HG03159 (cell line): ENCODE measurements at regions not wholly inside any gene's neighbourhood (a gene's known extent, or its start where the extent isn't known, plus 50 kb on each side); places are given as distances from the start of the nearest gene placed in this dataset.

ENCODE experiments used
- ATAC-seq: cut with Tn5 transposase; IDR thresholded peaks from one replicate; pipeline ENCODE4 v1.9.1; 2021; ENCODE audit warnings: mild to moderate bottlenecking, moderate library complexity; ENCODE audit not compliant: unreplicated experiment

DNA sequence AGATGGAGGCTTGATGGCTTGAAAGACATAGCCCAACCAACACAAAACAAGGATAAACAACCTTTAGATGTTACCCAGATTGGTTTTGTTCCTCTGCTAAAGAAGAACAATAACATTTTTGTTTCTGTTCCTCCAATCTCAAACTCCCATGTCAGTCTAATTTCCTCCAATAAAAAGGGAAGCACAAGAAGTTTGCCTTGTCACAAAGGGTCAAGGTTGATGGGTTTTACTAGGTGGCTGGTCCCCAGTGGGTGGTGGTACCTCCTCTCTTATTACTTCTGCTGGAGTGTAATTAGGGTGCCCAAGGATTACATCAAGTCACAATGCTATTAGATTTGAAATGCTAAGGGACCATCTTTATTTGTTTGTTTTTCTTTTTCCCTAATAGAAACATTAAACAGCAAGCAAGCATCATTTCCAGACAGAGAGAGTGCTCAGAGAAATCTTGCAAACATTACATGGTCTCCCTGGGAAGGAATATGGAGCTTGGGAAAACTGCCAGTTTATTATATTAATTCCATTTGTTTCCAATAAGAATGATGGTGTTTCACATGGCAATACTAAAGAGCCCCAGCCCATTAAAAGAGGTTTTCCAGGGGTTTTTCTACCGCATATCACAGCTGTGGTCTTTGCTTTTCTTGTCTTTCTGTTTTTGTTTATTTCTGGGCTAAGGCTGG lies 78.3 kb upstream of the AOAH start:
- no peak for ATAC-seq

DNA sequence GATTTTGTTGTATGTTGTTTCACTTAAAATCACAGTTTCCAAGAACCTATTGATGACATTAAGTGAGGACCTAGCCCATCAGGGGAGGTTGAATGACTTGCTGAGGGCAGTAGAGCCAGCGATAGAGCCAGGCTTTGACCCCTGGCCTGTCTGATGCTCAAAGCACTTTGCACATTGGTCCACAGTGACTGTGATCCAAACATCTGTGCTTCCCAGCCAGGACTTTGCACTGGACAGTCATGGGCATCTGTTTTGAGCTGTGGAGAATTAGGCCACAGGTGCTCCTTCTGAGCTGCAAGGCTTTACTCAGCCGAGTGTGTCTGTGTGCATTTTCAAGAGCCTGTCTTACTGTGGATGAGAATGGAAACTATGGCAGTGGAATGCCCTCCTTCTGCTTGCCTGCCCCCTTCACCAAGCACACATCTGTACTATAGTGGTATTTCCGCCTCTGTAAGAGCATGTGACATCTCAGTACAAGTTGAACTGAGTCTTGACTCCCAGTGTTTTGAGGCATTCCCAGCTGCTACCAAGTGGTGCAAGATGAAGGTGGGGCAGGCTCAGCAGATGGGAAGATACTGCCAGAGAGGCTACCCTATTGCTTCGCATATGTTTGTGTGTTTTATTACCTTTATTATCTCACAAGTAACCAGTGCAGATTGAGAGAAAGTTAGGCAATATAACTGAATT lies 72.7 kb upstream of the AOAH start:
- no peak for ATAC-seq

DNA sequence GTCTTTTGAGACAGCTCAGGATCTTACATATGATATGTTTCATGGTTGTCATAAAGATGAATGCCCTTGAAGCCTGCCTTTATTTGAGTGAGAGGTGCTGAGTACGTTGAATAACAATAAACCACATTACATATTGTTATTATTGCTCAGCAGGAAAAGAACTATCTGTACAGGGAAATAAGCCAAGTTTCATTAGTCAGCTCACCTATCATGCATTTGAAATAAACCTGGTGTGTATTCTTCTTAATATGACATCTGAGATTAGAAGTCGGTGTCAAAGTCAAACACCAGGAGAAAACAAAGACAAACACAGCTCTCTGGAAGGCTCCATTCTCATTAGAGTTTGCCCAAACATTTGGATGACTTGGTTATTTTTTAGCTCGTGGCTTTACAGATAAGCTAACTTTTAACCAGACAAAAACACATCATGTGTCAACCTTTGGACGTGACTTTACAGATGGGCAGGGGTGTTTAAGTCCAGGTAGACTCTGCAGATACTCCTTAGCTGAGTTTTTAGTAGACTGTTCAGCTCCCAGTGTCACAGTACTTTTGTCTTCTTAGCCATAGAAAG lies 71.2 kb upstream of the AOAH start:
- no peak for ATAC-seq

DNA sequence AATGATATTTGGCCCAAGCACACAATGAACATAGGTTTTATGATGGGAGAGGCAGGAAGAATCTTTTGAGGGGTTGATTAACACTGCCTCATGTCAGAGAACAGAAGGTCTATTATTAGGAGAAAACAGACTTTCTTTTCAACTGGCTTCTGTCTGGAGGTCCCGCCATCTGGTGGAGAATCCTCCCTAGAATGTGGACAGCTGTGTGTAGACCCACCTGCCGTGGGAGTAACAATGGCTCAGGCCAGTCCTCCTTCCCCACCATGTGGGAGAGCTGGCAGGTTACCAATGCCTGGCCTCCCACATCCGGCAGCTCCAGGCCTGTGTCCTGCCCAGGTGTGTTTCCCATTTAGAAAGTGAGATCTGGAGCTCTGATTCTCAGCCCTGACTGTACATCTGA lies 70.4 kb upstream of the AOAH start:
- no peak for ATAC-seq

DNA sequence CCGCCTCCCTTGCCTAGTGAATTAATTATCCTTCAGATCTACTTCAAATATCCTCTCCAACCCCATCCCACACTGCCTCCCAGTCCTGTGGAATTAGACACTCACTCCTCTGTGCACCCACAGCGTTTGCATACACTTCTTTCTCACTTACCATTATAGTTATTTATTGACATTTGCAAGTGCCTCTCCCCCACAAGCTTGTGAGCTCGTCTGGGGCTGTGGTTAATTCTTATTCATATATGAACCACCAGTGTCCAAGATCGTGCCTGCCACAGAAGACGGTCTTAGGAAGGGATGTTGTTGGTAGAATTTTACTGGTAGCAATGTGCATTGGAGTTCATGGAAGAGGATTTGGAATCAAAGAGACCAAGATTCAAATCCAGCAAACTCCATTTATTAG lies 68.1 kb upstream of the AOAH start:
- peak; percentile 47 for ATAC-seq

DNA sequence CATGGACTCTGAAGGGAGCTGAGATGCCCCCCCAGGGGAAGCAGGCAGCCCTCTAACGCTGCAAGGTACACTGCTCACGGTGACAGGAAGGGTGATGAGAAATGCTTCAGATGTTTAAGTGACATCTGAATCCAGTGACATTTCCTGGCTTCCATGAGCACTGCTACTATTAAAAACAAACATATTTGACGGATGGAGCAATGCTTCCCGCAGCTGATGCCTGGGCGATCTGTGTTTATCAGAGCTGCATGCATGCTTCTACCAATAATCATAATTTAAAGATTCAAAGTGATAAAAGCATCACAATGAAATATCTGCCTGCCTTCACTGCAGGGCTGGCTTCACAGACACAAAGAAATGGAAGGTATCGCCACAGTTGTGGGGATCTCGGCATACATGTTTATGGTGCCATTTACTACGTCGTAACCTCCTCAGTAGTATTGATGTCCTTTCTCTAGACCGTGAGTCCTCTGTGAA lies 66.1 kb upstream of the AOAH start:
- no peak for ATAC-seq

DNA sequence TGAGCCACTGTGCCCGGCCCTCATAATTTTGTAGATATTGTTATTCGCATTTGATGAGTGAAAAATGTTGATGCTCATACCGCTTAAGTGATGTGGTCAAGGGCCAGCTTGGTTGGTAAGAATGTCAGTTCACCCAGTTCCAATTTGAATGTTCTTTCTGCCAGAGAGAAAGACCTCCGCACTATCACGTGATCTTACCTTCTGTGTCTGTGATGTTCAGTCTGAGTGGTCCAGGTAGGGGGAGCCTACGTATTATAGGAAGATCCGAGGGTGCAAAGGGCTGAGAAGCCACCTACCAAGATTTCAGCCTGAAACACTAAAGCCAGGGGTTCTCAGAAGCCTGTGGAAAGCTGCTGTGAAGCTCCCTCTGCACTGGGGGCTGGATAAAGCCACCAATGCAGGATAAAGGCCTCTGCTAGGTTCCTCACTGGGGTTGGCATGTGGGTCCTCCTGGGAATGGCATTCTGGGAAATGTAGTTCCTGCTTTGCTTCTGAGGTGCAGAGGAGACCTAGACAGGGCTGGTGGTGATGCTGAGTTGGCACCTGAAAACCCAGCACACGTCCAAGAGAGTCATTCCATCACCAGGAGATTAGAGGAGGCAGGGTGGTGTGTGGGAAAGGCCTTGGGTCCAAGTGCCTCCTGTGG lies 64.7 kb upstream of the AOAH start:
- no peak for ATAC-seq

DNA sequence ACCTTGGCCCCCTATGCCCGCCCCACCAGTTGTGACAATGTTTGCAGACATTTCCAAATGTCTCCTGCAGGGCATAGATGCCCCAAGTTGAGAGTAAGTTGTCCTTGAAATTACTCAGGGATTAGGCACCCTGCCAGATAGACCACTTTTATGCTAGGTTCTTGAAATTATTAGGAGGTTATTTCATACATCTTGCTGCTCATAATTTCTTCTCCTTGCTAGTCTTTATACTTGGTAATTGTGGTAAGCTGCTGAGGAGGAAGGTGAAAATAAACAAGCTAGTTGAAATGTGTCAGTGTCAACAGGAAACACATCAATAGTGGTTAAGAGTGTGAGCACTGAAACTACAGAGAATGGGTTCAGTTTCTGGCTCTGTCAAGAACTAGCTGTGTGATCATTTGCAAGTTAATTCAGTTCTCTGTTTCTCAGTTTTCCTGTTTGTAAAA lies 63.7 kb upstream of the AOAH start:
- no peak for ATAC-seq

DNA sequence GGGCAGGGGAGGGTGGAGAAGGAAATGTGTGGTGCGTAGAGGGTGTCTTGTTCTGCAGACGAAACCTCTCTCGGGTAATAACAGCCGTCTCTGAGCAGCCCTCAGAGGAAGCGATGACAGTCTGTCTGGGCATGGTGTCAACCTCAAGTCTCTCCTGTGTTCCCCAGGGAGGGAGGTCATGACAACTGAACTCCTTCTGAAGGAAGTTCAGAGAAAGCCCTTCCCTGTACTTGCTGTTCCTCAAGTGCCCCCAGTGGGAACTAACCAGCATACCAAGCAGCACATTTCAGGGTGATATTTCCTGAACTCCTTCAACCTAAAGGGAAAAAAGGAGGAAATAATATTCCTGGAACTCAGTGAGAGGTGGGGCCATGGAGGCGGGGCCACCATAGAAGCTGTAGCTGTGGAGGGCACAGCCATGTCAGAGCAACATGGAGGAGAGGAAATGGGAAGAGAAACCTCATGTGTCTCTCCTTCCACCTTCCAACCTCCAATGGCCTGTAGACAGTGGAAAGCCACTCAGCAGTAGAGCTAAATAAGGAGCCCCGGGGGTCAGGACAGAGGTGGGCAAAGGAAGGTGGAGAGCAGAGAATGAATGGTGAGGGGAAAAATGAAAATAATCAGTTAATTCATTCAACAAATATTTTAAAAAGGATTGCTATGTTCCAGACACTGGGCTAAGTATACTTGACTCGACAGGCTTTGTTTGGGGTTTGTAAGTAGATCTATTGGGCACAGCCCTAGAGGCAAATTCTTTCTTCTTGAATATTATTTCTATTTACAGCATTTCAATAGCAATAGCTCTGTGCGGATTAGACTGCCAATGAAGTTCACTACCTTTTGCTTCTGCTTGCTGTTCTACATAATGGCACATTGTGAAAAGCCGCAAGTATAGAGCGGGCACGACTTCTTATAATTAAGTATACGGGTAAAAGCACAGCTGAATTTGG lies 61.0 kb upstream of the AOAH start:
- peak; percentile 95 for ATAC-seq

DNA sequence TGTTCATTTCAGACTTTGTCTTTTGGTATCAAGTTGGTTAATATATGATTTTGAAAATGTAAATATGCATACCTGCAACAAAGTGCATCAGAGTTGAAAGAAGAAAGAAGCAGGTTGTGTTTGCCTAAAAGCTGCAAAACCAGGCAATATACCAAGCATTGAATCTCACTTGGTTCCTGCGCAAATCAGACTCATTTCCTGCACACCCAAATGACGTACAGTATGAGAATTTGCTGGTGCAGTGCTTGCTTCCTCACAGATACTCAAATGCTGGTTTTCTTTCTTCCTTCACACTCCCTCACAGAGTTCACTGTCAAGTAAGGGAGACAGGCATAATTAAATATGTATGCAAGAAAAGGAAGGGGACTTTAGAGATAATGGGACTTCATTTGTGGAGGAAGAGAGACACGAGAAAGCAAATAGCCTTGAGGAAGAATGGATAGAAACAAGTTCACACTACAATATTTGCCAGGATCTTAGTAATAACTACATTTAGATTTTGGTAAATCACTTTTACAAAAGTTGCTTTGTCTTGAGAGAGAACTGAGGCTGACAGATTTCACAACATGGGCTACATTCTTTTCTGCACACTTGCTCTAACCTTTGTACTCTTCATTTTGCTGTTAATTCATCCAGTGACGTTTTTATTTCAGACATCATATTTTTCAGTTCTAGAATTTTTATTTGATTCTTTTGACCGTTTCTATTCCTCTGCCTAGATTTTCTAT lies 56.9 kb upstream of the AOAH start:
- no peak for ATAC-seq

DNA sequence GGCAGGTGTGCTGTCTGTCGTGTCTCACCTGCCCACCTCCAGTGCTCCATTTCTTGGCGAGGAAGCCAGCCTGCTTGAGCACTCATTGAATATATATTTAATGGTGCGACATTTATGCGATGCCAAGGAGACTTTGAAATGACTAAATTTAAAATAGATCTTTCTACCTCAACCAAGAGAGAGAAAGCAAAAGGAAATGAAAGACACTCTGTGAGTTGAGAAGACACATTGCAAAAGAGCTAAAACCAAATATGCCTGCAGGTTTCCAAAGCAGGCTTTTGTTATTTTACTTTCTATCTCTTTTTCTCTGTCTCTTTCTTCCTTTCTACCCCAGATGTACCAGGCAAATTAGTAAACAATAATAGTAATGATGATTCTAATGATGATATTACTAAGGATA lies 53.6 kb upstream of the AOAH start:
- ATAC-seq = no peak

DNA sequence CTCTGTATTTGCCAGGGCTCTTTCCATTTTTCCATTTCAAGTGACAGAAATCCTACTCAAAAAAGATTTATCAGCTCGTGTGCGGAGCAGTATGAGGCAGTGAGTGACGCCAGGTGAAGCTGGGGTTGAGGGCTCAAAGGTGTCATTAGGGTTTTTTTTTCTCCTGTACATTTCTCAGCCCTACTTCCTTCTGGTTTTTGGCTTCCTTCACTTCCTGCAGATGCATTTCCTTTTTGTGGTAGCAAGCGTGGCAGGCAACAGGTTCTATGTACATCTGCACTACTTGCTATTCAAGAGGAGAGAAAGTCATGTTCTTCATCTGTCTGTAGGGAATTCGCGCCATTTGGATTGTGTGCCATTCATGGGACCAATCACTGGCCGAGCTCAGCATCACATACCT lies 52.8 kb upstream of the AOAH start:
- ATAC-seq = no peak

DNA sequence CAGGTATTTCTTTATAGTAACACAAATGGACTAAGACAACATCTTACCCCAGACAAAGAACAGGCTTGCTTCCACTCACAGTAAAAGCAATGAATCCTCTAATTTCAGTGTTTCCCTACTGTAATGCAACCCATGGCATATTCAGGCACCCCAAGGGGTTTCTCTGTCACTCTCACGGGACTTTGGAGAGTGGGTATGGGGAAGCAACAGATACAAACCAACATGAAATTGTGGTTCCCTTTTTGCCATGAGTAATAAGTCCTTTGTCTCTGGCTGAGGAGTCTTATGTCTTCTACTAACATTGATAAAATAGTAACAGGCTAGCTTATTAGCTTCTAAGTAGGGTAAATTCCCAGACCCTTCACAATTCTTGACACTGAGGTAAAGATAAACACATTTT lies 51.4 kb upstream of the AOAH start:
- ATAC-seq = no peak

DNA sequence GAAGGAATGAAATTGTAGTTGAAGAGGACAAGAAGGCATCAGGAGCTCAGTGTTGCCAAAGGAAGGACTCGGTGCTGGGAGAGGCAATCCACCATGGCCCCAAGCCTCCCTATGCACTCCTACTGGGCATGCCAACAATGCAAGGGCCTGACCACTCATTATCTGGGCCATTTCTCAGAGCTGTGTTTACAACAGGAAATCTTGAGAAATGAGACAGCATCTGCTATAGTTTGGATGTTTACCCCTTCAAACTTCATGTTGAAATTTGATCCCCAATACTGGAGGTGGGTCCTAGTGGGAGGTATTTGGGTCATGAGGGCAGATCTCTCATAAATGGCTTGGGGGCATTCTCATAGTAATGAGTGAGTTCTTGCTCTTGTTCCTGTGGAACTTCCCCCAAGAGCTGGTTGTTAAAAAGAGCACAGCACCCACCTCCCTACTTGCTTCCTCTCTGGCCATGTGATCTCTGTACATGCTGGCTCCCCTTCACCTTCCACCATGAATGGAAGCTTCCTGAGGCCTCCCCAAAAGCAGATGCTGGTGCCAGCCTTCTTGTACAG lies 50.8 kb upstream of the AOAH start:
- no peak for ATAC-seq
